ENCODE measurements at regions not wholly inside any gene's neighbourhood (a gene's known extent, or its start where the extent isn't known, plus 50 kb on each side); places are given as distances from the start of the nearest gene placed in this dataset.
A peak's percentile ranks its signal among the peaks of the same experiment; 100 is the strongest.

GRCh38 chr7:116139007-116139406, 71.3 kb upstream of the TES start:
- Histone ChIP-seq H3K4me3 (no peak overlapping the region), H3K36me3 (ENCODE audit: low read depth, missing control alignments) (no peaks in the 10 kb centered on the region), H3K4me1 (no peaks in the 10 kb centered on the region), H3K9me3 (no peaks in the 10 kb centered on the region), H3K27me3 (no peaks in the 10 kb centered on the region), H3K27ac (no peak overlapping the region)
- TF ChIP-seq POLR2A (IDR thresholded peaks at IDR 0.05) (no peak), CTCF (IDR thresholded peaks at IDR 0.05) (no peak)
- DNase-seq, result peak; percentile 19
- intact Hi-C loops (cut with DNase I; ENCODE audit: low total_unique reads), result no loop called here
- 67 to 78% methylated on average over 6 of the region's 6 CpGs for WGBS, 2 donors

GRCh38 chr7:116139807-116140206, 70.5 kb upstream of the TES start:
- no peaks in the 10 kb centered on the region for H3K36me3 ChIP-seq (ENCODE audit: low read depth, missing control alignments)
- DNase-seq, result no peak
- TF ChIP-seq POLR2A (IDR thresholded peaks at IDR 0.05), result no peak
- TF ChIP-seq CTCF (IDR thresholded peaks at IDR 0.05), result no peak
- H3K27ac ChIP-seq, result no peak overlapping the region
- no peaks in the 10 kb centered on the region for H3K9me3 ChIP-seq
- no peaks in the 10 kb centered on the region for H3K4me1 ChIP-seq
- no peak overlapping the region for H3K4me3 ChIP-seq
- intact Hi-C loops (cut with DNase I; ENCODE audit: low total_unique reads), result no loop called here
- H3K27me3 ChIP-seq, result no peaks in the 10 kb centered on the region

- H3K27me3 ChIP-seq, result no peaks in the 10 kb centered on the region
- WGBS, 2 donors, result 66 to 93% methylated on average over 1 of the region's 1 CpG
- H3K36me3 ChIP-seq (ENCODE audit: low read depth, missing control alignments), result no peaks in the 10 kb centered on the region
- intact Hi-C loops (cut with DNase I; ENCODE audit: low total_unique reads), result no loop called here
- no peaks in the 10 kb centered on the region for H3K4me1 ChIP-seq
- H3K4me3 ChIP-seq, result no peak overlapping the region
- no peaks in the 10 kb centered on the region for H3K9me3 ChIP-seq
- no peak for DNase-seq
- TF ChIP-seq CTCF (IDR thresholded peaks at IDR 0.05), result no peak
- no peak for TF ChIP-seq POLR2A (IDR thresholded peaks at IDR 0.05)
- H3K27ac ChIP-seq, result no peak overlapping the region
Observed at GRCh38 chr7:116142374-116142773, 68.0 kb upstream of the TES start.

- no peaks in the 10 kb centered on the region for H3K27me3 ChIP-seq
- 57 to 66% methylated on average over 6 of the region's 6 CpGs for WGBS, 2 donors
- no peak for TF ChIP-seq CTCF (IDR thresholded peaks at IDR 0.05)
- no peak for TF ChIP-seq POLR2A (IDR thresholded peaks at IDR 0.05)
- DNase-seq, result no peak
- H3K36me3 ChIP-seq (ENCODE audit: low read depth, missing control alignments), result no peaks in the 10 kb centered on the region
- intact Hi-C loops (cut with DNase I; ENCODE audit: low total_unique reads), result no loop called here
- no peak overlapping the region for H3K27ac ChIP-seq
- no peaks in the 10 kb centered on the region for H3K4me1 ChIP-seq
- no peak overlapping the region for H3K4me3 ChIP-seq
- no peaks in the 10 kb centered on the region for H3K9me3 ChIP-seq
Observed at GRCh38 chr7:116142850-116143249, 67.5 kb upstream of the TES start.

- no peak overlapping the region for H3K27ac ChIP-seq
- intact Hi-C loops (cut with DNase I; ENCODE audit: low total_unique reads), result no loop called here
- no peak overlapping the region for H3K4me3 ChIP-seq
- H3K4me1 ChIP-seq, result no peaks in the 10 kb centered on the region
- DNase-seq, result no peak
- WGBS, 2 donors, result 30 to 57% methylated on average over 2 of the region's 2 CpGs
- TF ChIP-seq CTCF (IDR thresholded peaks at IDR 0.05), result no peak
- no peak for TF ChIP-seq POLR2A (IDR thresholded peaks at IDR 0.05)
- H3K27me3 ChIP-seq, result no peaks in the 10 kb centered on the region
- H3K36me3 ChIP-seq (ENCODE audit: low read depth, missing control alignments), result no peaks in the 10 kb centered on the region
- H3K9me3 ChIP-seq, result no peaks in the 10 kb centered on the region
Observed at GRCh38 chr7:116145245-116145852, 65.0 kb upstream of the TES start.

Data from testis (tissue), 2 donors.